HG03469 (cell line): ENCODE measurements at regions not wholly inside any gene's neighbourhood (a gene's known extent, or its start where the extent isn't known, plus 50 kb on each side); places are given as distances from the start of the nearest gene placed in this dataset.
"Not testable (repeated sequence)": the region's sequence is repeated elsewhere in the genome, so short reads cannot be mapped to it uniquely, and the experiment has no call there.

ENCODE experiments used
- ATAC-seq: cut with Tn5 transposase; IDR thresholded peaks from one replicate; pipeline ENCODE4 v1.9.1; 2021; ENCODE audit warnings: mild to moderate bottlenecking, moderate library complexity, moderate number of reproducible peaks; ENCODE audit not compliant: unreplicated experiment

DNA sequence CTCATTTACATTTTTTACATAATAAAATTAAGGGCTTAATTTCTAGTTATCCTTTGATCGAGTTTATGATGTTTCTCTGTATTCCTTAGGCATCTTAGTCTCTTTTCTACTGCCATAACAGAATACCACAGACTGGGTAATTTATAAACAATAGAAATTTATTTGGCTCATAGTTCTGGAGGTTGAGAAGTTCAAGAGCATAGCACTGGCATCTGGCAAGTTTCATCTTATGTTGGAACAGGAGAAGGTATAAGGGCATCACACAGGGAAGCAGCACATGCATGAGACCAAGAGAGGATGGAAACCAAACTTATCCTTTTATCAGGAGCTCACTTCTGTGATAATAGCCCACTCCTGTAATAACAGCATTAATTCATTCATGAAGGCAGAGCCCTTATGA lies 284.9 kb upstream of the COX7C start:
- no peak for ATAC-seq

- no peak for ATAC-seq
These were observed 279.9 kb upstream of the COX7C start for GRCh38 chr5:86337667-86338460.

GRCh38 chr5:86354664-86355063 lies 263.1 kb upstream of the COX7C start:
- ATAC-seq: peak; percentile 69

DNA sequence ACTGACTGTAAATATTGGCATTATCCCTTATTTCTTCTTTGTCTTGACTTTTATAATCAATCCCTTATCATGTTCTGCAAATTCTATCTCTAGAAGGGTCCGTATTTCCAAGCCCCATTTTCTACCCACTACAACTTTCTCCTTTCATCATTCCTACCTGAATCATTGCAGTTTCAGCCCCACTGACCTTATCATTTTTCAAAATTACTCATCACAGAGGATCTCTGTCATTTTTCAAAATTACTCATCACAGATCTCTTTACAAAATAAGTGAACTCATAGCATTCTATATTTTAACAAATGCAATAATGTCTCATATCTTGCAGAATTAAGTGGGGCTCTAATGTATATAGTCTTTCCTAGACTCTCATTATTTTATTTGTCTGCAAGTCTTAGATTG lies 256.9 kb upstream of the COX7C start:
- no peak for ATAC-seq

DNA sequence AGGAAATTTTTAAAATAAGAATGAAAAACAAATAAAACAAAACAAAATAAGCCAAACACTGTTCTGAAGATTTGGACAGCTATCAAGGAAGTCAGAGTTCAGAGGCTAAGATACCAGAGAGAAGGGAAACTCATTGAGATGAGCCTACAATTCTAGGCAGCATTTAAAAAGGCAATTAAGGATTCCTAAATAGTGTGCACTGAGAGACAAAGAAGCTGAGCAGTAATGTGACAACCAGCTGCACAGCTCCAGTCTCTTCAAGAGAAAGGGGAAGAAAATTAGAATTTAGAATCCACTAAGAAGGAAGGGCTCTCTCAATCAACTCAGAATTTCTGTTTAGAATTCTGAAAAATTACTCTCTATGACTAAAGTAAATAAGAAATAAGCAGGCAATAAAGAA lies 246.7 kb upstream of the COX7C start:
- ATAC-seq: no peak

DNA sequence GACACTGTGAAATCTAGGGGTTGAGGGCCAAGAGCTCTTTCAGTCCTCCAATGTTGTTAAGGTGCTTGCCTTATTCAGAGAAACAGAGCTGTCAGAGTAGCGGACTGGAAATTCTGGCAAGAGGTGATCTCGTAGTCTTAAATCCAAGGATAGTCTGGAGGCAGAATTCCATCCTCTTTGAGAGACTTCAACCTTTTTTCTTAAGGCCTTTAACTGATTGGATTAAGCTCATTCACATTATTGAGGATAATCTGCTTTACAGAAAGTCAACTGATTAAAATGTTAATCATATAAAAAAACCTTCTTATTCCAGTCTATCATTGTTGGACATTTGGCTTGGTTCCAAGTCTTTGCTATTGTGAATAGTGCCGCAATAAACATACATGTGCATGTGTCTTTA lies 243.1 kb upstream of the COX7C start:
- ATAC-seq: no peak

- ATAC-seq: no peak
These were observed 241.5 kb upstream of the COX7C start for GRCh38 chr5:86376214-86376613.

GRCh38 chr5:86403190-86403589 lies 214.6 kb upstream of the COX7C start:
- no peak for ATAC-seq

DNA sequence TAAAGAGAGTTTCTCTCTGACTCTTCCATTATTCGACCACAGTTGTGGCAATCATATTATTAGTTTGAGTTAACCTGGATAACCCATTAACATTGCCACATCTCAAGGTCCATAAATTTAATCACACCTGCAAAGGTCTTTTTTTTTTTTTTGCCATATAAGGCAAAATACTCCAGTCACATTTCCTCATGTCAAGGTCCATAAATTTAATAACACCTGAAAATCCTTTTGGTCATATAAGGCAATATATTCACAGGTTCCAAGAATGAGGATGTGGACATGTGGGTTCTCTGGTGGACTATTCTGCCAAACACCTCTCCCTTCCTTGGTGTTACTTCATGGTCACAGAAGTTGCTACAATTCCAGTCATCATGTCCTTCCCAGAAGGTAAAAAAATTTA lies 213.5 kb upstream of the COX7C start:
- no peak for ATAC-seq

DNA sequence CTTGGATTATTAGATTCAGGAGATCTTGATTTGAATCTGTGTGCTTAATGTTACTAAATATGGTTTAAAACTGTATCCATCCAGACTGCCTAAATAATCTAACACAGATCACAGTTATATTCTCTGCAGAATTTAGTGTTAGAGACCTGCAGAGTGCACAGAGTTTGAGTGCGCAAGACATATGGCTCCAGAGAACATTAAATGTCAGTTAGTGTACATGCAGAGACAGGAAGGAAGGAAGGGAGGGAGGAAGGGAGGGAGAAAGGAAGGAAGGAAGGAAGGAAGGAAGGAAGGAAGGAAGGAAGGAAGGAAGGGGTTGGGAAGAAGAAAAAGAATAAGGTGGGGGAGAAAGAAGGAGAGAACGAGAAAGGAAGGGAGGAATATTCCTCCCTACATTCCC lies 210.0 kb upstream of the COX7C start:
- ATAC-seq: no peak

- no peak for ATAC-seq
These were observed 206.1 kb upstream of the COX7C start for GRCh38 chr5:86411596-86411995.

DNA sequence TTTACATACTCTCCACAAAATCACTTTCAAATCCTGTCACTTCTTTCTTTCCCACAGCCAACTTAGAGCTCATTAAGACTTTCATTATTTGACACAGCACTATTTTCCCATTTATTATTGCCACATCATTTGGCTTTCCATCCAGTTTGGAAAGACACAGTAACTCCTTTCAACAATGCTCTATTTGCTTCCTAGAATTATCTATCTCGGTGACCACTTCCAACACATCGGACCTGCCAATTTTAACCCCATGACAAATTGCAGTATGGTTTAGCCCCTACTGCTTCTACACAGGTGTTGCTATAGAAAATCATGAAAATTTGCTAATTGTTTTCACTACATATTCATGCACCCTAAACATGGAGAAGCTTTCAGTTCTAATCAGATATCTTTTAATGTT lies 190.6 kb upstream of the COX7C start:
- ATAC-seq: no peak

DNA sequence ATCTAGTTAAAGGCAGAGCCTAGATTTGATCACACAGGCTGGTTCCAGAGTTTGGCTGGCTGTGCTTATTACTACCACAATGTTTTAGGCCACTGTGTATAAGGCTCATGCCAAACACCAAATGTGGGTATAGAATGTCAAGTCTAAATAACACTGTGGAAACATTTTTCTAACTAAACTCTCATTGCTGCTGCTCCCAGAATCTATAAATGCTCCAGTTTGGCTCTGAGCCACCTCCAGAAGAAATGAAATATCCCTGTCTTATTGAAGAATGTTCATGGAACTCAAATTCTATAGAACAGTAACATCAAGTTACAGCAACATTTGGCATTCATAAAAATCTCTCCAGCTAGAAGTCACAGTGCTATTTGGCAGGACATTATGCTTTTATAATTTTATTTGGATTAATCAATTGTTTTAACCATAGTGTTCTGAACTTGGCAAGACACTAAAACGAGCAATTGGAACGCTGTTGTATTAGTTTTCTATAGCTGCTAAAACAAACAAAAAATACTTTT lies 178.1 kb upstream of the COX7C start:
- no peak for ATAC-seq

GRCh38 chr5:86442036-86442745 lies 175.6 kb upstream of the COX7C start:
- ATAC-seq: no peak

GRCh38 chr5:86447362-86447761 lies 170.4 kb upstream of the COX7C start:
- no peak for ATAC-seq

DNA sequence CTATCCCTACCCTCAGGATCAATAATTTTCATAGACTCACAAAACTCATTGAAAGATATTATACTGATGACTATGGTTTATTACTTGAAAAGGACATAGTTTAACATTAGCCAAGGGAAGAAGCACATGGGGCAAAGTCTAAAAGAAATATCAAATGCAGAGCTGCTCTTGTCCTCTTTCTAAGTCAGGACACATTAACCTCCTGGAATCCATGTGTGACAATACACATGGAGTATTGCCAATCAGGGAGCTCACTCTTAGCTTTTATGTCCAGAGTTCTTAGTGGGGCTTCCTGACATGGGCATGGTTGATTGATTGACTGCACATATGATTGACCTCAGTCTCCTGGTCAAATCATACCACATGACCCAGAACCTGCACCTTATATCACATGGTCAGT lies 165.5 kb upstream of the COX7C start:
- ATAC-seq: no peak

DNA sequence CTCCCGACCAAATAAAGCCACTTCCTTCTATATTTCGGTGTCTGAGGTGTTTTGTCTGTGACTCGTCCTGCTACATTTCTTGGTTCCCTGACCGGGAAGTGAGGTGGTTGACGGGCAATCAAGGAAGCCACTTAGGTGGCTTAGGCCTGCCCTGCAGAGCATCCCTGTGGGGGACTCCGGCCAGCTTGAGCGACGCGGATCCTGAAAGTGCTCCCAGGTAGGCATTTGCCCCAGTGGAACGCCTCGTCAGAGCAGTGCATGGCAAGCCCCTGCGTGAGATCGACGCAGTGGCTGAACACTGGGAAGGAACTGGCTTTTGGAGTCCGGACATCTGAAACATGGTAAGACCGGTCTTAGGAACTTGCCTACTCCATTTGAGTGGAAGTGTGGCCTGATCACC lies 157.2 kb upstream of the COX7C start:
- no peak for ATAC-seq

- ATAC-seq: no peak
These were observed 156.4 kb upstream of the COX7C start for GRCh38 chr5:86461169-86461956.

- no peak for ATAC-seq
These were observed 154.4 kb upstream of the COX7C start for GRCh38 chr5:86463339-86463738.

DNA sequence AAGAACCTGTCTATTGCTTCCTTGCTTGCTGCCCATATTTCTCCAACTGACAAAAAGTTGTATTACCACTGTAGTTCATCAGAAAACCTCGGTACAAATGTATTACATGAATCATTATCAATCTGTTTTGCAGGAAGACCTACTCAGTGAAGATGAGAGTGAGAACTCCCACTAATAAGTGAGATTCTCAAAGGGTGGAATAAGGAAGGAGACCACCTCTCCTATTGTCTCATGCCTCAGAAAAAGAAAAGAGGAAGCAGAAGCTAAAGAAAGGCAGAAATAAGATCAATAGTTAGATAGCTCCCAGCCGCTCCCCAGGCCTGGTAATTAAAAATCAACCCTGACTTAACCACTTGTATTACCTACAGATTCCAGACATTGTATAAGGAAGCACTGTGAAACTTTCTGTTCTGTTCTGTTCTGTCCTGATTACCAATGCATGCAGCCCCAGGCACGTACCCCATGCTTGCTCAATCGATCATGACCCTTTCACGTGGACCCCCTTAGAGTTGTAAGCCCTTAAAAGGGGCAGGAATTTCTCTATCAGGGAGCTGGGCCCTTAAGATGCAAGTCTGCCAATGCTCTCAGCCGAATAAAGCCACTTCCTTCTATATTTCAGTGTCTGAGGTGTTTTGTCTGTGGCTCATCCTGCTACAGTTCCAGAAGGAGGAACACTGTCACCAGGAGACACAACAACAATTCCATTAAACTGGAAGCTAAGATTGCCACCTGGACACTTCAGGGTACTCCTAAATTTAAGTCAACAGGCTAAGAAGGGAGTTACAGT lies 152.5 kb upstream of the COX7C start:
- ATAC-seq: no peak

DNA sequence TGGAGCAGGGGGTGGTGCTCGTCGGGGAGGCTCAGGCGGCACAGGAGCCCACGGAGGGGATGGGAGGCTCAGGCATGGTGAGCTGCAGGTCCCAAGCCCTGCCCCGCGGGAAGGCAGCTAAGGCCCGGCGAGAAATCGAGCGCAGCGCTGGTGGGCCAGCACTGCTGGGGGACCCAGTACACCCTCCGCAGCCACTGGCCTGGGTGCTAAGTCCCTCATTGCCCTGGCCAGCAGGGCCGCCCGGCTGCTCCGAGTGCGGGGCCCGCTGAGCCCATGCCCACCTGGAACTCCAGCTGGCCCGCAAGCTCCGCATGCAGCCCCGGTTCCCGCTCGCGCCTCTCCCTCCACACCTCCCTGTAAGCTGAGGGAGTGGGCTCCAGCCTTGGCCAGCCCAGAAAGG lies 151.0 kb upstream of the COX7C start:
- ATAC-seq: not testable (repeated sequence)
